AG04449 (cell line): ENCODE measurements at regions not wholly inside any gene's neighbourhood (a gene's known extent, or its start where the extent isn't known, plus 50 kb on each side); places are given as distances from the start of the nearest gene placed in this dataset.
A peak's percentile ranks its signal among the peaks of the same experiment; 100 is the strongest.

ENCODE experiments used
- CTCF ChIA-PET: fragments of 350-600 bp; formaldehyde crosslinking; extraction: SDS; loops from one replicate; lab custom pipeline; 2021; ENCODE audit warnings: antibody characterized with exemption; lab: Yijun Ruan, JAX
- POLR2A ChIA-PET: fragments of 400-600, 350-600 bp; formaldehyde crosslinking; extraction: SDS; loops from one replicate; lab custom pipeline; 2020; ENCODE audit warnings: antibody characterized with exemption, inconsistent platforms; lab: Yijun Ruan, JAX
- DNase-seq: peaks from one replicate; pipeline ENCODE4 v3.0.0-alpha.2; 2010; ENCODE audit warnings: low read depth, low spot score
- H3K4me3 ChIP-seq: 2 replicates; pipeline ENCODE4 v1.5.1; 2011; ENCODE audit warnings: low read depth, mild to moderate bottlenecking, control low read depth, low read length
- CTCF ChIP-seq: IDR thresholded peaks from one replicate; pipeline ENCODE4 v1.5.1; 2011; ENCODE audit warnings: mild to moderate bottlenecking, moderate library complexity, low read length, control low read depth, inconsistent platforms; ENCODE audit not compliant: insufficient read depth; ENCODE audit errors: missing control alignments

- ChIA-PET CTCF (interaction anchor here (0.9 kb wide), 1 partner anchor 9 kb away, joined by 4 read pairs; no protein-coding TSS in a partner anchor), POLR2A (no interaction called here)
- TF ChIP-seq CTCF: no peak
- DNase-seq: peak; percentile 12
- H3K4me3 ChIP-seq: no peak overlapping the region
Observed at GRCh38 chr13:72303941-72304746, 423.3 kb downstream of the MZT1 start.

GRCh38 chr13:72296246-72296645 is 429.2 kb upstream of the DACH1 start:
- POLR2A ChIA-PET: no interaction called here
- no peak for TF ChIP-seq CTCF
- no peak overlapping the region for H3K4me3 ChIP-seq
- CTCF ChIA-PET: no interaction called here
- no peak for DNase-seq

GRCh38 chr13:72295153-72295552 is 428.1 kb upstream of the DACH1 start:
- no peak overlapping the region for H3K4me3 ChIP-seq
- ChIA-PET POLR2A (no interaction called here), CTCF (interaction anchor here (1.8 kb wide), 1 partner anchor 9 kb away, joined by 4 read pairs; no protein-coding TSS in a partner anchor)
- DNase-seq: no peak
- no peak for TF ChIP-seq CTCF

GRCh38 chr13:72293206-72293605 is 426.2 kb upstream of the DACH1 start:
- ChIA-PET POLR2A (no interaction called here), CTCF (no interaction called here)
- no peak overlapping the region for H3K4me3 ChIP-seq
- TF ChIP-seq CTCF: no peak
- no peak for DNase-seq

GRCh38 chr13:72290962-72291681 is 424.1 kb upstream of the DACH1 start:
- POLR2A ChIA-PET: no interaction called here
- TF ChIP-seq CTCF: no peak
- DNase-seq: peak; percentile 16
- CTCF ChIA-PET: no interaction called here
- no peak overlapping the region for H3K4me3 ChIP-seq

- DNase-seq: no peak
- no peak overlapping the region for H3K4me3 ChIP-seq
- ChIA-PET POLR2A (no interaction called here), CTCF (no interaction called here)
- TF ChIP-seq CTCF: no peak
Observed at GRCh38 chr13:72286421-72286820, 419.4 kb upstream of the DACH1 start.
